GM18867 (cell line): ENCODE measurements at regions not wholly inside any gene's neighbourhood (a gene's known extent, or its start where the extent isn't known, plus 50 kb on each side); places are given as distances from the start of the nearest gene placed in this dataset.
A peak's percentile ranks its signal among the peaks of the same experiment; 100 is the strongest.
"Not testable (repeated sequence)": the region's sequence is repeated elsewhere in the genome, so short reads cannot be mapped to it uniquely, and the experiment has no call there.

Experiments used
- ATAC-seq: cut with Tn5 transposase; IDR thresholded peaks from one replicate; pipeline ENCODE4 v1.9.1; 2021; ENCODE audit warnings: mild to moderate bottlenecking, moderate library complexity; ENCODE audit not compliant: unreplicated experiment

DNA sequence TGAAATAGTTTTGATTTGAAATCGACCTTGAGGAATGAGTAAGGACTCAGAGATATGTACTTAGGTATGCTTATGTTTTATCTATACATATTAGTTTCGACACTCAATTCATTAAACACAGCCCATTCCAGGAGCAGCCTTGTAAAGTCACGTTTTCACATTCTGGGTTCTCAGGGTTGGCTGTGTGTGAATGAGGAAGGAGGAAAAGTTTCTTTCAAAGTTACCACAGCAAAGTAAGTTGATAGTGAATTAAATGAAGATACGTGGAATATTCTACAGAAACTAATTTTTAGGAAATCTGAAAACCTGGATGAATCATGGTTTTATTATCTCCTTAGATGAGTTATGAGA, 133.5 kb downstream of the C3orf38 start:
- no peak for ATAC-seq

DNA sequence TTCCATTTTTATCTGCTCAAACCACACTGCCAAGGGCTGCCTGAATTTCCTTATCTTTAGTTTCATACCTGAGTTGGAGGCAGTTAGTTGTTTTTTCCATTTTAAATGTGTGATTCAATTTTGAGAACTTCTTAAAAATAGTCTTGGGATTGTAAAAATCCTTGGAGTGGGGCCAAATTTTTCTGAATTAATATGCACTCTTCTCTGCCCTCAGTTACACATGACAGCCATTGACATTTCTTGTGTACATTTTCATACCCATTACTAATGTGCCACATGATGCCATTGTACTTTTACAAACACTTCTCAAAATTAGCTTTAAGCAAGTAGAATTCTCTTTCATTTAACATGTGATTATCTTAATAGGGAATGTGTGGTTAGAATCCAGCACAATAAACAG, 141.7 kb downstream of the C3orf38 start:
- no peak for ATAC-seq

DNA sequence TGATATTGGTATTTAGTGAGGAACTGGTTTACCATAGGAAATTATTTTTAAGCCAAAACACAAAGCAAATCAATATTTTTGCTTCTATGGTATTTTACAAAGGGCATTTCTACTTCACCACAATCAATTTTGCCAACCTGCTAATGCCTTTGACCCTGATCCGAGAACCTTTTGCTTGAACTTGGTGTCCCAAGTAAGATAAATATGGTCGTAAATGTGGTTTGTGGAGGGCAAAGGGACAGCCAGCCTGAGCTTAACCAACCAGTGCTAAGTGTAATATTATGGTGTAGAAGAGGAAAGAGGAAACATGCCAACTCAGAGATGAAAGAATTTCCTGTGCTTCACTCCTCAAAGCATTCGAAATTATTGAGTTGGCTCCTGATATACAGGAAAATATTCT, 148.4 kb downstream of the C3orf38 start:
- ATAC-seq: no peak

GRCh38 chr3:88301273-88301995, 151.7 kb downstream of the C3orf38 start:
- ATAC-seq: no peak

- no peak for ATAC-seq
Observed at GRCh38 chr3:88301996-88302393, 152.2 kb downstream of the C3orf38 start.

- ATAC-seq: not testable (repeated sequence)
Observed at GRCh38 chr3:88303331-88303904, 153.7 kb downstream of the C3orf38 start.

- no peak for ATAC-seq
Observed at GRCh38 chr3:88307666-88308065, 157.9 kb downstream of the C3orf38 start.

GRCh38 chr3:88311826-88312225, 162.1 kb downstream of the C3orf38 start:
- peak; percentile 87 for ATAC-seq

- no peak for ATAC-seq
Observed at GRCh38 chr3:88312256-88312655, 162.5 kb downstream of the C3orf38 start.

- no peak for ATAC-seq
Observed at GRCh38 chr3:88318067-88318466, 168.3 kb downstream of the C3orf38 start.

DNA sequence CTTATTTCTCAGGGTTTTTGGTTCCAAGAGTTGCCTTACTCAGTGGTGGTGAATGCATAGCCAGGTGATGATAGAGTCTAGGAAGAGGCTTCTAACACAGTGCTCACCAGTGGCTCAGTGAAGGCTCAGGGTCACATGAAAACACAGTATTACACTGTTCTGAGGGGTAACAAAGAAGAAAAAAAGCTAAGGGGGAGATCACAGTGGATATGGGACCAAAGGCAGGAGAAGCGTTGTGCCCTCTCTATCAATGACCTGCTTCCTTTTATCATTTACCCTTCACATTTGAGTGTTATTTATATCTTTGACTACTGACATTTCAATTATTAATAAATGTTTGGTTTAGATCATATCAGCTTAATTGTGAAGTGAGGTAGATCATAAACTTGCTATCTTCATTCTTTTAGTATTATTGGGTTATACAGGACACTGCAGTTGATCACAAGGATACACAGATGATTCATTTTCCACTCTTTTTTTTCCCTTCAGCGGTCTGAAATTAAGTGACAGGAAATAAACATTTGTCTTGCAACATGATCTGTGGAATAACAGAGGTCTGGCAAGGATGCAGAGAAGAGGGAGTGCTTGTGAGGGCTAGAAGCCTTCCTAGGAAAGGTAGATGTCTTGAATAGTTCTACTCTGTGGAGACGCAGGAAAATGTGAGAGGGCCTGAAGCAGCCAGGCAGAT, 171.7 kb downstream of the C3orf38 start:
- no peak for ATAC-seq

GRCh38 chr3:88324788-88325187, 175.0 kb downstream of the C3orf38 start:
- ATAC-seq: no peak

GRCh38 chr3:88334187-88334868, 184.6 kb downstream of the C3orf38 start:
- ATAC-seq: no peak

- ATAC-seq: no peak
Observed at GRCh38 chr3:88336894-88337293, 187.1 kb downstream of the C3orf38 start.

DNA sequence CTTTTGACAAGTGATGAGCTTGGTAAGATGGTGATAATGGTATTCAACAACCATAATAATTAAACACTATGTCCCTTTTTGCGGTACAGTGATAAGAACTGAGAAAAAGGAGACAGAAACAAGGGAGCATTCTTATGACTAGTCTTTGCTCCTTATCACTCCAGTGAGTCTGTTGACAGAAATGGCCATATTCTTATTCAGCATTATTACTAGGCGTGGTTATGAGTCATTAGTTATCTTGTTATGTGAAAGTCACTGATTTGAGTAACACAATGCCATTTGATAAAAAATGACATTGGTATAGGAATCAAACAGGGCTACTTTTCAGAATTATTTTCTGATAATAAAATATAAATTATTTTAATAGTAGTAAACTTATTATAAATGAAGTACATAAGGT, 193.5 kb downstream of the C3orf38 start:
- no peak for ATAC-seq

DNA sequence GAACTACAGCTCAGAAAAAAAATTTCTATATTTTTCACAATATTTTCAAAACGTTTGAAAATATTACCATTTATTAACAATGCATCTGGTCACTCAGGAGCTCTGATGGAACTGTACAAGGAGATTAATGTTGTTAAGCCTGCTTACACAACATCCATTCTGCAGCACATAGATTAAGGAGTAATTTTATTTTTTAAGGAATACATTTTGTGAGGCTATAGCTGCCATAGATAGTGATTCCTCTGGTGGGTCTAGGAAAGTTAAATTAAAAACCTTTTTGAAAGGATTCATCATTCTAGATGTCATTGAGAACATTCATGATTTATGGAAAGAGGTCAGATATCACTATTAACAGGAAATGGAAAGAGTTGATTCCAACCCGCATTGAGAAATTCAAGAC, 196.9 kb downstream of the C3orf38 start:
- no peak for ATAC-seq

DNA sequence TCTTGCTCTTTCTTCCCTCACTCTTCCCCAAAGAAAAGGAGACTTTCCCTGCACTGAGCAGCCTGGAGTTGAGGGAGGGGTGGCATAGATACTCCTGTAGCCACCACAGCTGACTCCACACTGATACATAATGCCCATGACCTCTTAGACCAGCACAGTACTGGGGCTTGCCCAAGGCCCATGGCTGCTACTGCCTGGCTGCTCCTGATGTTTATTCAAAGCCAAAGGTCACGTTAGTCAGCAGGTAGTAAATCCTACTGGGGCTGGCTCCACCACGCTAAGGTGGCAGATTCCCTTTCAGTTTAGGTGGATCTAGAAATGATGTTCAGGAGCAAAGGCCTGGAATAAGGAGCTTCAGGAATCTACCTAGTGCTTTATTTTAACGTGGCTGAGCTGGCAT, 212.7 kb downstream of the C3orf38 start:
- no peak for ATAC-seq

- ATAC-seq: no peak
Observed at GRCh38 chr3:88364926-88365325, 215.2 kb downstream of the C3orf38 start.

DNA sequence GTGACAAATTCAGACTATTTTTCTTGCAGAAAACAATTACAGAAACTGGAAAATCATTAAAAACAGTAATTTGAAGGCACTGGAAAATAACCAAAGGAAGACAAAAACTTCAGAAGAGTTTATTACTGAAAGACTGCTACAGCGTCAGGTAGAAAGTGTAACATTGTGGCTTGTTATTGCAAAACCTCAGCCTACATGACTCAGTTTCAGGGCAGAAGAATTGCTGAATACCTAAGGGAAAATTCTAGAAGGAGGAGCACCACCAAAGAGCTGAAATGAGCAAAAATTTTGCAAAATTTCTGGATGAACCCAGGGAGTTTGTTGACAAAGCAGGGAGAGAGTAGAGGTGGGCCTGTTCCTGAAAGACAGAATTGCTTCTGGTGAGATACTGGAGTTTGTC, 219.6 kb downstream of the C3orf38 start:
- no peak for ATAC-seq

GRCh38 chr3:88369767-88370166, 220.0 kb downstream of the C3orf38 start:
- no peak for ATAC-seq

DNA sequence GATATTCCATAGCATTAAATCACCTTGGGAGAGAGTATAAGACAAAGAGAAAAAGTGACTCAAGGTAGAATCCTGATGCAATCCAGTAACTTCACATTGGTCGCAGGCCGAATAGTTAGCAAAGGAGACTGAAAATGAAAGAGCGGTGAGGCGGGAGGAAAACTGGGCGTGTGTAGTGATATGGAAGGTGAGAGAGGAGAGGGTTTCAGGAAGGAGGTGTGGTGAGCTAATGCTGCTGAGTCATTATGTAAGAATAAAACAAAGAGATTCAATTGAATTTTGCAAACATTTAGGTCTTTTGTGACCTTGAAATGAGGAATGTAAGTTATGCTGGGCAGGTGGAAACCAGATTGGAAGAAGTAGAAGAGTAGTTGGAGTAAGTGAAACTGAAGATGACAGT, 235.3 kb downstream of the C3orf38 start:
- peak; percentile 62 for ATAC-seq

GRCh38 chr3:88398581-88398980, 248.8 kb downstream of the C3orf38 start:
- ATAC-seq: no peak
